ENCODE measurements at regions not wholly inside any gene's neighbourhood (a gene's known extent, or its start where the extent isn't known, plus 50 kb on each side); places are given as distances from the start of the nearest gene placed in this dataset.

DNA sequence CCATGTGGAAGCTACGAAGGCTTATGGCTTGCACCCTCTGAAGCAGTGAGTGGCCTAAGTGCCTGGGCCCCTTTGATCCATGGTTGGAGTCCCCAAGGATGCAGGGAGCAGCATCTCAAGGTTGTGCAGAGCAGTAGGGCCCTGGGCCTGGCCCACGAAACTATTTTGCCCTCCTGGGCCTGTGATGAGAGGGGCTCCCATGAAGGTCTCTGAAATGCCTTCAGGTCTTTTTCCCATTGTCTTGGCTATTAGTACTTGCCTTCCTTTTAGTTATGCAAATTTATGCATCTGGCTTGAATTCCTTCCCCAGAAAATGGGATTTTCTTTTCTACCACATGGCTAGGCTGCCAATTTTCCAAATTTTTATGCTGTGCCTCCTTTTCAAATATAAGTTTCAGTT, 158.8 kb upstream of the MME start:
- no peak for TF ChIP-seq POLR2A (IDR thresholded peaks at IDR 0.05)
- TF ChIP-seq, protein P1, sequence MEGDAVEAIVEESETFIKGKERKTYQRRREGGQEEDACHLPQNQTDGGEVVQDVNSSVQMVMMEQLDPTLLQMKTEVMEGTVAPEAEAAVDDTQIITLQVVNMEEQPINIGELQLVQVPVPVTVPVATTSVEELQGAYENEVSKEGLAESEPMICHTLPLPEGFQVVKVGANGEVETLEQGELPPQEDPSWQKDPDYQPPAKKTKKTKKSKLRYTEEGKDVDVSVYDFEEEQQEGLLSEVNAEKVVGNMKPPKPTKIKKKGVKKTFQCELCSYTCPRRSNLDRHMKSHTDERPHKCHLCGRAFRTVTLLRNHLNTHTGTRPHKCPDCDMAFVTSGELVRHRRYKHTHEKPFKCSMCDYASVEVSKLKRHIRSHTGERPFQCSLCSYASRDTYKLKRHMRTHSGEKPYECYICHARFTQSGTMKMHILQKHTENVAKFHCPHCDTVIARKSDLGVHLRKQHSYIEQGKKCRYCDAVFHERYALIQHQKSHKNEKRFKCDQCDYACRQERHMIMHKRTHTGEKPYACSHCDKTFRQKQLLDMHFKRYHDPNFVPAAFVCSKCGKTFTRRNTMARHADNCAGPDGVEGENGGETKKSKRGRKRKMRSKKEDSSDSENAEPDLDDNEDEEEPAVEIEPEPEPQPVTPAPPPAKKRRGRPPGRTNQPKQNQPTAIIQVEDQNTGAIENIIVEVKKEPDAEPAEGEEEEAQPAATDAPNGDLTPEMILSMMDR (IDR thresholded peaks at IDR 0.05), result no peak
